Activated T-cell treated with anti-CD3 and anti-CD28 coated beads, Interleukin-2, amount 50 U/mL, for 72 hours (primary cell): ENCODE measurements at regions not wholly inside any gene's neighbourhood (a gene's known extent, or its start where the extent isn't known, plus 50 kb on each side); places are given as distances from the start of the nearest gene placed in this dataset.
A peak's percentile ranks its signal among the peaks of the same experiment; 100 is the strongest.
"Not testable (repeated sequence)": the region's sequence is repeated elsewhere in the genome, so short reads cannot be mapped to it uniquely, and the experiment has no call there.

Experiments used
- ATAC-seq, 2 donors: fragments of 150-1000 bp; cut with Tn5 transposase; replicated peaks in 1 of 2; 2 replicates each; pipeline ENCODE4 v1.10.0; 2021; ENCODE audit warnings: moderate library complexity in 2 of 2, mild to moderate bottlenecking in 1 of 2
- DNase-seq, 2 donors: peaks; one replicate each; pipeline ENCODE4 v3.0.0; 2021 to 2022; ENCODE audit warnings: mixed read lengths in 1 of 2
- H3K27ac Mint-ChIP-seq: one replicate; pipeline ENCODE4 v1.8.0; 2022; ENCODE audit warnings: mild to moderate bottlenecking, moderate library complexity, mixed read lengths
- H3K27me3 Mint-ChIP-seq: one replicate; pipeline ENCODE4 v1.8.0; 2022; ENCODE audit warnings: low read depth, mixed read lengths
- H3K36me3 Mint-ChIP-seq, 2 donors: one replicate each; pipeline ENCODE4 v1.8.0; 2022; ENCODE audit warnings: mixed read lengths in 2 of 2, mild to moderate bottlenecking in 1 of 2; ENCODE audit not compliant: insufficient read depth in 2 of 2
- H3K4me1 Mint-ChIP-seq: one replicate; pipeline ENCODE4 v1.8.0; 2022; ENCODE audit warnings: low read depth, mixed read lengths
- H3K4me3 Mint-ChIP-seq, 2 donors: one replicate each; pipeline ENCODE4 v1.8.0; 2022; ENCODE audit warnings: mild to moderate bottlenecking in 2 of 2, mixed read lengths in 2 of 2, moderate library complexity in 2 of 2
- H3K9me3 Mint-ChIP-seq, 2 donors: one replicate each; pipeline ENCODE4 v1.8.0; 2022; ENCODE audit warnings: mixed read lengths in 2 of 2

DNA sequence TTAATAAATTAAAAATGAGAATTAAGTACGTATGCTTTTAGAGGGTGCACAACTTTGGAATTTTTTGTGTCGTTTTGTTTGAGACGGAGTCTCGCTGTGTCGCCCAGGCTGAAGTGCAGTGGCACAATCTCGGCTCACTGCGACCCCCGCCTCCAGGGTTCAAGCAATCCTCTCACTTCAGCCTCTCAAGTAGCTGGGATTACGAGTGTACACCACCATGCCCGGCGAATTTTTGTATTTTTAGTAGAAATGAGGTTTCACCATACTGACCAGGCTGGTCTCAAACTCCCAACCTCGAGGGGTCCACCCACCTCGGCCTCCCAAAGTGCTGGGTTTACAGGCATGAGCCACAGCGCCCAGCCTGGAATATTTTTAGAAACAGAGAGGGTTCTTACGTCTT is 812.4 kb downstream of the TMEM121 start:
- not testable (repeated sequence) for H3K4me3 Mint-ChIP-seq, H3K9me3 Mint-ChIP-seq, H3K27ac Mint-ChIP-seq, DNase-seq, ATAC-seq, H3K4me1 Mint-ChIP-seq, H3K36me3 Mint-ChIP-seq
- peaks cover 40% of the 10 kb centered on the region for H3K27me3 Mint-ChIP-seq

GRCh38 chr14:106340658-106341057 is 814.3 kb downstream of the TMEM121 start:
- H3K9me3 Mint-ChIP-seq, H3K4me3 Mint-ChIP-seq, H3K4me1 Mint-ChIP-seq, DNase-seq, H3K27ac Mint-ChIP-seq, H3K36me3 Mint-ChIP-seq: not testable (repeated sequence)
- H3K27me3 Mint-ChIP-seq, result peaks cover 48% of the 10 kb centered on the region
- ATAC-seq, result peak; percentile 58 to 61

DNA sequence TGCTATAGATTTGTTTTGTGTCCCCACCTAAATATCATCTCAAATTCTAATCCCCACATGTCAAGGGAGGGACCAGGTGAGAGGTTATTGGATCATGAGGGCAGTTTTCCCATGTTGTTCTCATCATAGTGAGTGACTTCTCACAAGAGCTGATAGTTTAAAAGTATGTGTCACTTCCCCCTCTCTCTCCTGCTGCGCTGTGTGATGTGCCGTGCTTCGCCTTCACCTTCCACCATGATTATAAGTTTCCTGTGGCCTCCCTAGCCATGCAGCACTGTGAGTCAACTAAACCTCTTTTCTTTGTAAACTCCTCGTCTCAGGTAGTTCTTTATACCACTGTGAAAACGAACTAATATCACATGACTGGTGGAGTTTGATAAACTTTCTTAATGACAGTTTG is 814.8 kb downstream of the TMEM121 start:
- H3K9me3 Mint-ChIP-seq, H3K36me3 Mint-ChIP-seq, DNase-seq, H3K4me1 Mint-ChIP-seq, H3K27ac Mint-ChIP-seq, H3K4me3 Mint-ChIP-seq: not testable (repeated sequence)
- H3K27me3 Mint-ChIP-seq, result peaks cover 53% of the 10 kb centered on the region
- peak; percentile 78 to 84 for ATAC-seq

GRCh38 chr14:106343626-106344025 is 817.2 kb downstream of the TMEM121 start:
- H3K27ac Mint-ChIP-seq, result no peak overlapping the region

GRCh38 chr14:106344065-106344614 is 817.8 kb downstream of the TMEM121 start:
- not testable (repeated sequence) for DNase-seq, H3K9me3 Mint-ChIP-seq, ATAC-seq, H3K27ac Mint-ChIP-seq, H3K4me3 Mint-ChIP-seq, H3K36me3 Mint-ChIP-seq
- H3K4me1 Mint-ChIP-seq, result peaks cover 12% of the 10 kb centered on the region
- peaks cover 66% of the 10 kb centered on the region for H3K27me3 Mint-ChIP-seq

More at GRCh38 chr14:106343626-106344025, 817.2 kb downstream of the TMEM121 start:
- no peaks in the 10 kb centered on the region for H3K9me3 Mint-ChIP-seq
- H3K27me3 Mint-ChIP-seq, result peaks cover 65% of the 10 kb centered on the region
- no peak overlapping the region for H3K4me3 Mint-ChIP-seq
- no peaks in the 10 kb centered on the region for H3K36me3 Mint-ChIP-seq
- peaks cover 7% of the 10 kb centered on the region for H3K4me1 Mint-ChIP-seq
- no peak for ATAC-seq
- no peak for DNase-seq

DNA sequence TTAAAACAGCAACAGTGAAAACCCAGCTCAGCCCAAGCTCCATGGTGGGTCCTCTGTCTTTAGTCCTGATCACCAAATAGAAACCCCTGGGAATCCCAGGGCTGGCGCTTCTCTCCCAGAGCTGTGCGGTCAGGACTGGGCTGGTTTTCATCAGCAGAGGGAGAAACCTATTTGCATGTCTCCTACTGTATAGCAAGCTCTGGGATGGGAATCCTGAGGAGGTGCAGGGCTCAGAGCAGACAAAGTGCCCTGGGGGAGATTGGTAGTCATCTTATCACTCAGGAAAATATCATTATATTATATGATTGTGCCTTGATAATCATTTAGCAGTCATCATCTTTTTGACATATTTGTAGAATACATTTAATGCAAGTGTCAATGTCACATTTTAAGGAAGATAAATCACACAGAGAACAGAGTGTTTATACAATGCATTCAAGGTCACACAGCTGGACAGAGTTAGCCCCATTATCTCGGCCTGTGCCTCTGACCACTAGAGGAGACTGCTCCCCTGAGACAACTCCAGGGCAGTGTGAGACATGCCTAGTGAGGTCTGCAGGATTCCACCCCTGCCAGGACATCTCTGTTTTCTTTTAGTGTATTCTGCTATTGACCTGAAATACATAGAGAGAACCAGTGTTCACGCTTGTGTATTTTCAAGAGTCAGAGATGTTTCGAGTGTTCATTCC is 818.6 kb downstream of the TMEM121 start:
- not testable (repeated sequence) for H3K27ac Mint-ChIP-seq, ATAC-seq, H3K36me3 Mint-ChIP-seq, H3K9me3 Mint-ChIP-seq, DNase-seq, H3K4me3 Mint-ChIP-seq
- H3K4me1 Mint-ChIP-seq, result peaks cover 12% of the 10 kb centered on the region
- H3K27me3 Mint-ChIP-seq, result peaks cover 60% of the 10 kb centered on the region

DNA sequence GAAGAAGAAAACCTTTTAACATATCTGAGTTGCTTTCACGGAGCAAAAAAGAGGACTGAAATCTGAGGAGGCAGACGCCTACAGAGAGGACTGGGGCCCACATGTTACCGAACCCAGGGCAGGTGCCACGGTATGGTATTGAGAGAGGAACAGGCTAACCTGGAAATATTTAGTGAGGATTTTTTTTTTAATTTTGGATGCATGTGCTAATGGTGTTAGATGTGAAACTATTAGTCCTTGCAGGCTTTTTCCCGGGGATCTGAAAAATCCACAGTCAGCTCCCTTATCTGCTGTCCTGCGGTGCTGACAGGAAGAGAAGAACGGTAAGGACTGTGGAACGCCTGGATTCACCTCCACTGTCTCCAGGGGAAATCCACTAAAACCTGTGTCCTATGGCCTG is 819.7 kb downstream of the TMEM121 start:
- Mint-ChIP-seq H3K4me1 (peaks cover 12% of the 10 kb centered on the region), H3K9me3 (no peaks in the 10 kb centered on the region), H3K4me3 (no peak overlapping the region), H3K36me3 (no peaks in the 10 kb centered on the region), H3K27ac (no peak overlapping the region), H3K27me3 (peaks cover 56% of the 10 kb centered on the region)
- DNase-seq, result no peak
- no peak for ATAC-seq

GRCh38 chr14:106346534-106347290 is 820.3 kb downstream of the TMEM121 start:
- H3K27me3 Mint-ChIP-seq, result peaks cover 56% of the 10 kb centered on the region
- no peak overlapping the region for H3K27ac Mint-ChIP-seq
- peaks cover 7% of the 10 kb centered on the region for H3K4me1 Mint-ChIP-seq
- no peak for ATAC-seq
- H3K4me3 Mint-ChIP-seq, result no peak overlapping the region
- no peaks in the 10 kb centered on the region for H3K9me3 Mint-ChIP-seq
- DNase-seq, result no peak
- H3K36me3 Mint-ChIP-seq, result no peaks in the 10 kb centered on the region

DNA sequence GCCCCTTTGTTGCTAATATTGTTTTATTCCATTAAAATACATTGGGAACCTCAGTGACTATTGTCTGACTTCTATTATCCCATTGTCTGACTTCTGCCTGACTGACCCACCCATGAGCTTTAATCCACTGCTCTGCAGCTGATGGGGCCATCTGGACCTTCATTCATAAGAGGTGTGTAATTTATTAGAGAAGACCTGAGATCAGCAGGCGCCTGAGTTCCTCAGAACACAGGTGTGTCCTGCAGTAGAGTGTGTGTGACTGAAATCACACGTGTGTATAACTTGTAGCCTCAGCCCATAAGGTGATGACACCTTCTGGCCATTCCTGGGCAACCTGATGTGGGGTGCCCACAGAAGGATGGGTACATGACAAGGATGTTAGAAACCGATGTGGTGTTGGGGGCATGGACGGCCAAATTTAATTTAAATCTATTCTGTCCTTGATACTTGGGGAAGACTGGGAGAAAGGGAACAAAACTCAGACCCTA is 821.0 kb downstream of the TMEM121 start:
- H3K36me3 Mint-ChIP-seq, result no peaks in the 10 kb centered on the region
- peaks cover 59% of the 10 kb centered on the region for H3K27me3 Mint-ChIP-seq
- H3K4me1 Mint-ChIP-seq, result peaks cover 7% of the 10 kb centered on the region
- no peak for DNase-seq
- H3K27ac Mint-ChIP-seq, result no peak overlapping the region
- no peaks in the 10 kb centered on the region for H3K9me3 Mint-ChIP-seq
- no peak overlapping the region for H3K4me3 Mint-ChIP-seq
- ATAC-seq, result no peak

DNA sequence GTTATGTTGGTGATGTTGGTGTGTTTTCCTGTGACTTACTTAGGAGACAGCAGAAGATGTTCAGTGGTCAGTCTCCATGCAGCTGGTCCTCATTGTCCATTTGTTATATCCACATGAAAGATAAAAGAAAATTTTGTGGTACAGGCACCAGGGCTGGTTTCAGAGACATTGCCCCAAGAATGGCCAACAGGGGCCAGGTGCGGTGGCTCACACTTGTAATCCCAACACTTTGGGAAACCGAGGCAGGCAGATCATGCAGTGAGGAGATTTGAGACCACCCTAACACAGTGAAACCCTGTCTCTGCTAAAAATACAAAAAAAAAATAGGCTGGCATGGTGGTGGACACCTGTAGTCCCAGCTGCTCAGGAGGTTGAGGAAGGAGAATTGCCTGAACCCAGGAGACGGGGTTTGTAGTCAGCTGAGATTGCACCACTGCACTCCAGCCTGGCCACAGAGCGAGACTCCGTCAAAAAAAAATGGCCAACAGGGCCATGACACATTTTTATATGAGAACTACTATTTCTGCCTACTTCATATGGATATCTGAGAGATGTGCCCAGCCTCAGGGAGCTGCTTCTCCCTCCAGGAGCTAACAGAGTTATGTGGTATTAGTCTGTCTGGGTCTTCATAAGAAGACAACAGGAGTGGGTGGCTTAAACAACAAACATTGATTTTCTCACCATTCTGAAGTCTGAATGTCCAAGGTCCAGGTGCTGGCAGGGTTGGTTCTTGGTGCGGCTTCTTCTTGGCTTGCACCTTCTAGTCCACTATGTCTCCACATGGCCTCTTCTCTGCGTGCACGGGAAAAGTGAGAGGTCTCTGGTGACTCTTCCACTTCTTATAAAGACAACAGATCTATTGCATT is 821.7 kb downstream of the TMEM121 start:
- no peak for DNase-seq
- peaks cover 7% of the 10 kb centered on the region for H3K4me1 Mint-ChIP-seq
- H3K27ac Mint-ChIP-seq, result no peak overlapping the region
- no peaks in the 10 kb centered on the region for H3K9me3 Mint-ChIP-seq
- ATAC-seq, result no peak
- peaks cover 64% of the 10 kb centered on the region for H3K27me3 Mint-ChIP-seq
- H3K36me3 Mint-ChIP-seq, result no peaks in the 10 kb centered on the region
- no peak overlapping the region for H3K4me3 Mint-ChIP-seq

- H3K9me3 Mint-ChIP-seq, H3K27ac Mint-ChIP-seq, H3K4me1 Mint-ChIP-seq, H3K36me3 Mint-ChIP-seq, H3K4me3 Mint-ChIP-seq: not testable (repeated sequence)
- ATAC-seq (peak; percentile 41 to 65), DNase-seq (peak; percentile 61 to 93)
- H3K27me3 Mint-ChIP-seq, result peaks cover 55% of the 10 kb centered on the region
Observed at GRCh38 chr14:106348873-106349540, 822.6 kb downstream of the TMEM121 start.

DNA sequence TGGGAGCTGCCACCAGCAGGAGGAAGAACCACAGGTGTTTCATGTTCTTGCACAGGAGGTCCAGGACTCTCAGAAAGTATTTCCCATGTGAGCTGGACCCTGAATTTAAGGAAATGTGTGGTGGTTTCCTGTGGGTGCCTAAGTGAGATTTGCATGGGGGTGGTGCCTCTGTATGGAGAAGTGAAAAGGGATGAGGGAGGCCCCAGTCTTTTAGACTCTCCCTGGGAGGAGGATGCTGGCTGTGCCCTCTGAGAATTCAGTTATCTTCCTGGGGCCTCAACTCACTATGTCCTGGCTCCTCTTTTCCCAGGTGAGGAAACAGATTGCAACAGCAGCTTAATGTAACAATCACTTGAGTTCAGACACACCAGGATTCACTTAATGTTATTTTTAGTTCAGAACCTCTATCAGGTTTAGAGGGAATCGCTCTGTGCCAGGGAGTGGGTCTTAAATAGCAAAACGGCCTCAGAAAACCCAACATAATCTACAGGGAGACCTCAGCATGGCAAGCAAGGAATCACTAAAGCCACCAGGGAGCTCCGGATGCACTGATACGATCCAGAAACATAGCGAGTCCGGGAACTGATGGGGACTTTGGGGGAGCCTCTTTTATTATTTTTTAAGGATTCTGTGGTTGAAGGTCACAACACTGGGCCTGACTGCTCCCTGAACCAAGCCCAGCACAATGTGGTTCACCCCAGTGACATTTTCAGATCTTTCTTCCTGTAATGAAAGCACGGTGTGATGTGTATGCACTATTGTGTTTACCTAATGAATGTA is 823.5 kb downstream of the TMEM121 start:
- Mint-ChIP-seq H3K27me3 (peaks cover 54% of the 10 kb centered on the region), H3K4me1 (peaks cover 13% of the 10 kb centered on the region)
- H3K27ac Mint-ChIP-seq, H3K4me3 Mint-ChIP-seq, H3K36me3 Mint-ChIP-seq, H3K9me3 Mint-ChIP-seq, ATAC-seq, DNase-seq: not testable (repeated sequence)
